Epithelial cell of proximal tubule (primary cell): ENCODE measurements at regions not wholly inside any gene's neighbourhood (a gene's known extent, or its start where the extent isn't known, plus 50 kb on each side); places are given as distances from the start of the nearest gene placed in this dataset.
"Not testable (repeated sequence)": the region's sequence is repeated elsewhere in the genome, so short reads cannot be mapped to it uniquely, and the experiment has no call there.

Experiments used
- DNase-seq: peaks from one replicate; pipeline ENCODE4 v3.0.0-alpha.2; 2011; ENCODE audit warnings: low read depth
- H3K4me3 ChIP-seq: 2 replicates; pipeline ENCODE4 v1.5.1; 2011; ENCODE audit warnings: low read depth, mild to moderate bottlenecking, low read length
- CTCF ChIP-seq: conservative IDR thresholded peaks from 2 replicates; pipeline ENCODE4 v1.5.1; 2012; ENCODE audit warnings: low read depth, mild to moderate bottlenecking, low read length

- TF ChIP-seq CTCF: no peak
- H3K4me3 ChIP-seq: no peak overlapping the region
- no peak for DNase-seq
Measured at GRCh38 chr12:85466890-85467289, 186.9 kb downstream of the ALX1 start.

GRCh38 chr12:85468356-85469157 lies 188.5 kb downstream of the ALX1 start:
- H3K4me3 ChIP-seq: peak overlapping the region; percentile 49
- peak; percentile 88 for TF ChIP-seq CTCF
- peak; percentile 32 for DNase-seq

GRCh38 chr12:85469158-85470086 lies 189.4 kb downstream of the ALX1 start:
- H3K4me3 ChIP-seq: peak overlapping the region; percentile 49

GRCh38 chr12:85475277-85475676 lies 195.3 kb downstream of the ALX1 start:
- not testable (repeated sequence) for DNase-seq, H3K4me3 ChIP-seq

More at GRCh38 chr12:85469158-85470086, 189.4 kb downstream of the ALX1 start:
- DNase-seq: not testable (repeated sequence)

- H3K4me3 ChIP-seq: no peak overlapping the region
- no peak for DNase-seq
- no peak for TF ChIP-seq CTCF
Measured at GRCh38 chr12:85476756-85477155, 196.7 kb downstream of the ALX1 start.

- no peak for DNase-seq
- no peak overlapping the region for H3K4me3 ChIP-seq
- TF ChIP-seq CTCF: no peak
Measured at GRCh38 chr12:85484387-85484786, 204.4 kb downstream of the ALX1 start.

GRCh38 chr12:85489194-85489593 lies 209.2 kb downstream of the ALX1 start:
- DNase-seq: no peak
- TF ChIP-seq CTCF: no peak
- no peak overlapping the region for H3K4me3 ChIP-seq
